Stimulated activated CD4-positive, alpha-beta T cell treated with anti-CD3 and anti-CD28 coated beads, Interleukin-2, amount 100 ng/mL, for 4 hours (primary cell): ENCODE measurements at regions not wholly inside any gene's neighbourhood (a gene's known extent, or its start where the extent isn't known, plus 50 kb on each side); places are given as distances from the start of the nearest gene placed in this dataset.

ENCODE experiments used
- DNase-seq: peaks from one replicate; pipeline ENCODE4 v3.0.0-alpha.2; 2020; ENCODE audit warnings: low read depth

- no peak for DNase-seq
These were observed 982.6 kb downstream of the BCL11A start for GRCh38 chr2:59570818-59571217.

- DNase-seq: no peak
These were observed 984.3 kb downstream of the BCL11A start for GRCh38 chr2:59569124-59569523.

- DNase-seq: no peak
These were observed 985.0 kb downstream of the BCL11A start for GRCh38 chr2:59568461-59568860.

- no peak for DNase-seq
These were observed 986.3 kb downstream of the BCL11A start for GRCh38 chr2:59567151-59567550.

- no peak for DNase-seq
These were observed 986.7 kb downstream of the BCL11A start for GRCh38 chr2:59566739-59567138.

- no peak for DNase-seq
These were observed 992.2 kb downstream of the BCL11A start for GRCh38 chr2:59561281-59561680.

- DNase-seq: no peak
These were observed 992.7 kb downstream of the BCL11A start for GRCh38 chr2:59560769-59561168.

GRCh38 chr2:59540864-59541263 is 1012.6 kb downstream of the BCL11A start:
- no peak for DNase-seq

- no peak for DNase-seq
These were observed 1015.0 kb downstream of the BCL11A start for GRCh38 chr2:59538398-59538911.

- no peak for DNase-seq
These were observed 1020.6 kb downstream of the BCL11A start for GRCh38 chr2:59532808-59533207.

- DNase-seq: no peak
These were observed 1023.2 kb downstream of the BCL11A start for GRCh38 chr2:59530258-59530657.

- DNase-seq: no peak
These were observed 1023.7 kb downstream of the BCL11A start for GRCh38 chr2:59529726-59530125.

GRCh38 chr2:59528525-59528924 is 1024.9 kb downstream of the BCL11A start:
- no peak for DNase-seq

- DNase-seq: no peak
These were observed 1050.5 kb downstream of the BCL11A start for GRCh38 chr2:59502981-59503380.

- no peak for DNase-seq
These were observed 1062.5 kb downstream of the BCL11A start for GRCh38 chr2:59490994-59491393.

- no peak for DNase-seq
These were observed 1063.3 kb downstream of the BCL11A start for GRCh38 chr2:59490192-59490591.

GRCh38 chr2:59484673-59485072 is 1068.8 kb downstream of the BCL11A start:
- DNase-seq: no peak

GRCh38 chr2:59463426-59463825 is 1090.0 kb downstream of the BCL11A start:
- DNase-seq: no peak

GRCh38 chr2:59462422-59463197 is 1090.8 kb downstream of the BCL11A start:
- DNase-seq: no peak

GRCh38 chr2:59461127-59461526 is 1092.3 kb downstream of the BCL11A start:
- DNase-seq: no peak

GRCh38 chr2:59458800-59459199 is 1094.7 kb downstream of the BCL11A start:
- DNase-seq: no peak

- no peak for DNase-seq
These were observed 1097.2 kb downstream of the BCL11A start for GRCh38 chr2:59456285-59456684.

GRCh38 chr2:59449274-59449673 is 1104.2 kb downstream of the BCL11A start:
- DNase-seq: no peak

- no peak for DNase-seq
These were observed 1113.0 kb downstream of the BCL11A start for GRCh38 chr2:59440491-59440890.
